UCSD-AML1 (cell line): ENCODE measurements at regions not wholly inside any gene's neighbourhood (a gene's known extent, or its start where the extent isn't known, plus 50 kb on each side); places are given as distances from the start of the nearest gene placed in this dataset.
"Not testable (repeated sequence)": the region's sequence is repeated elsewhere in the genome, so short reads cannot be mapped to it uniquely, and the experiment has no call there.

Source experiments
- DNase-seq: peaks from one replicate; lab custom pipeline; 2025; ENCODE audit not compliant: unreplicated experiment; lab: John Stamatoyannopoulos, UW

GRCh38 chr16:32847379-32847778 lies 171.4 kb upstream of the TP53TG3 start:
- DNase-seq = not testable (repeated sequence)

- not testable (repeated sequence) for DNase-seq
Measured at GRCh38 chr16:32845572-32845971, 169.6 kb upstream of the TP53TG3 start.

- not testable (repeated sequence) for DNase-seq
Measured at GRCh38 chr16:32842844-32843243, 166.9 kb upstream of the TP53TG3 start.

GRCh38 chr16:32807280-32807679 lies 131.3 kb upstream of the TP53TG3 start:
- not testable (repeated sequence) for DNase-seq

GRCh38 chr16:32805639-32806038 lies 129.7 kb upstream of the TP53TG3 start:
- DNase-seq = not testable (repeated sequence)
